ENCODE measurements at regions not wholly inside any gene's neighbourhood (a gene's known extent, or its start where the extent isn't known, plus 50 kb on each side); places are given as distances from the start of the nearest gene placed in this dataset.

- no peak for DNase-seq (ENCODE audit: low spot score)
These were observed 262.6 kb upstream of the TPM1 start for GRCh38 chr15:62779899-62780298.

GRCh38 chr15:62781081-62781497, 261.5 kb upstream of the TPM1 start:
- no peak for DNase-seq (ENCODE audit: low spot score)

GRCh38 chr15:62782071-62782841, 260.3 kb upstream of the TPM1 start:
- no peak for DNase-seq (ENCODE audit: low spot score)

GRCh38 chr15:62782896-62783295, 259.7 kb upstream of the TPM1 start:
- no peak for DNase-seq (ENCODE audit: low spot score)

- DNase-seq (ENCODE audit: low spot score), result no peak
These were observed 259.1 kb upstream of the TPM1 start for GRCh38 chr15:62783303-62783957.

- DNase-seq (ENCODE audit: low spot score), result no peak
These were observed 256.4 kb upstream of the TPM1 start for GRCh38 chr15:62785881-62786828.

GRCh38 chr15:62787401-62787800, 255.1 kb upstream of the TPM1 start:
- no peak for DNase-seq (ENCODE audit: low spot score)

- no peak for DNase-seq (ENCODE audit: low spot score)
These were observed 254.3 kb upstream of the TPM1 start for GRCh38 chr15:62788224-62788623.

- DNase-seq (ENCODE audit: low spot score), result no peak
These were observed 252.0 kb upstream of the TPM1 start for GRCh38 chr15:62790546-62790945.

GRCh38 chr15:62791694-62792093, 250.9 kb upstream of the TPM1 start:
- DNase-seq (ENCODE audit: low spot score), result no peak

GRCh38 chr15:62792986-62793751, 249.4 kb upstream of the TPM1 start:
- DNase-seq (ENCODE audit: low spot score), result no peak

- DNase-seq (ENCODE audit: low spot score), result no peak
These were observed 248.8 kb upstream of the TPM1 start for GRCh38 chr15:62793752-62794144.

GRCh38 chr15:62795171-62795570, 247.4 kb upstream of the TPM1 start:
- no peak for DNase-seq (ENCODE audit: low spot score)

- no peak for DNase-seq (ENCODE audit: low spot score)
These were observed 246.5 kb upstream of the TPM1 start for GRCh38 chr15:62795700-62796695.

- DNase-seq (ENCODE audit: low spot score), result no peak
These were observed 245.4 kb upstream of the TPM1 start for GRCh38 chr15:62797171-62797570.

GRCh38 chr15:62798536-62798935, 244.0 kb upstream of the TPM1 start:
- no peak for DNase-seq (ENCODE audit: low spot score)

- DNase-seq (ENCODE audit: low spot score), result no peak
These were observed 243.5 kb upstream of the TPM1 start for GRCh38 chr15:62799037-62799436.

GRCh38 chr15:62799919-62800318, 242.6 kb upstream of the TPM1 start:
- DNase-seq (ENCODE audit: low spot score), result no peak

- no peak for DNase-seq (ENCODE audit: low spot score)
These were observed 239.9 kb upstream of the TPM1 start for GRCh38 chr15:62802612-62803011.

- no peak for DNase-seq (ENCODE audit: low spot score)
These were observed 238.6 kb upstream of the TPM1 start for GRCh38 chr15:62803856-62804400.

Measured in hematopoietic multipotent progenitor cell treated with erythropoietin and hydrocortisone succinate and interleukin-3 and kit ligand, for 17 days (in vitro differentiated cells).